ENCODE measurements at regions not wholly inside any gene's neighbourhood (a gene's known extent, or its start where the extent isn't known, plus 50 kb on each side); places are given as distances from the start of the nearest gene placed in this dataset.

GRCh38 chr13:34035178-34035577, 217.2 kb downstream of the RFC3 start:
- no peak overlapping the region for H3K4me3 ChIP-seq (ENCODE audit: low read depth, low read length)
- TF ChIP-seq CTCF (conservative IDR thresholded peaks at IDR 0.05; ENCODE audit: low read depth, low read length) = no peak
- no peak for DNase-seq (ENCODE audit: low read depth)

- no peak for TF ChIP-seq CTCF (conservative IDR thresholded peaks at IDR 0.05; ENCODE audit: low read depth, low read length)
- no peak for DNase-seq (ENCODE audit: low read depth)
- H3K4me3 ChIP-seq (ENCODE audit: low read depth, low read length) = no peak overlapping the region
Measured at GRCh38 chr13:34035676-34036325, 217.9 kb downstream of the RFC3 start.

- TF ChIP-seq CTCF (conservative IDR thresholded peaks at IDR 0.05; ENCODE audit: low read depth, low read length) = no peak
- no peak for DNase-seq (ENCODE audit: low read depth)
- H3K4me3 ChIP-seq (ENCODE audit: low read depth, low read length) = no peak overlapping the region
Measured at GRCh38 chr13:34037636-34038540, 219.9 kb downstream of the RFC3 start.

GRCh38 chr13:34038541-34039068, 220.7 kb downstream of the RFC3 start:
- no peak for DNase-seq (ENCODE audit: low read depth)
- no peak for TF ChIP-seq CTCF (conservative IDR thresholded peaks at IDR 0.05; ENCODE audit: low read depth, low read length)
- no peak overlapping the region for H3K4me3 ChIP-seq (ENCODE audit: low read depth, low read length)

- no peak for TF ChIP-seq CTCF (conservative IDR thresholded peaks at IDR 0.05; ENCODE audit: low read depth, low read length)
- DNase-seq (ENCODE audit: low read depth) = no peak
- H3K4me3 ChIP-seq (ENCODE audit: low read depth, low read length) = no peak overlapping the region
Measured at GRCh38 chr13:34039678-34040077, 221.7 kb downstream of the RFC3 start.

- no peak for DNase-seq (ENCODE audit: low read depth)
- no peak for TF ChIP-seq CTCF (conservative IDR thresholded peaks at IDR 0.05; ENCODE audit: low read depth, low read length)
- no peak overlapping the region for H3K4me3 ChIP-seq (ENCODE audit: low read depth, low read length)
Measured at GRCh38 chr13:34040863-34041262, 222.9 kb downstream of the RFC3 start.

All from choroid plexus epithelial cell (primary cell).